PC-3 (cell line): ENCODE measurements at regions not wholly inside any gene's neighbourhood (a gene's known extent, or its start where the extent isn't known, plus 50 kb on each side); places are given as distances from the start of the nearest gene placed in this dataset.

Source experiments
- CTCF ChIP-seq: fragments of 300-600 bp; sonication (generic); conservative IDR thresholded peaks from 2 replicates; pipeline ENCODE4 v1.5.1; 2017; ENCODE audit warnings: antibody characterized with exemption, low read depth, mild to moderate bottlenecking, low read length
- EZH2phosphoT487 ChIP-seq: fragments of 300-600 bp; sonication (generic); IDR thresholded peaks from 2 replicates; pipeline ENCODE4 v1.6.1; 2018; ENCODE audit warnings: mild to moderate bottlenecking, antibody characterized with exemption, low read length, borderline replicate concordance

GRCh38 chr2:118502106-118502505 is 345.3 kb downstream of the EN1 start:
- TF ChIP-seq EZH2phosphoT487, result no peak
- no peak for TF ChIP-seq CTCF
